AG04450 (cell line): ENCODE measurements at regions not wholly inside any gene's neighbourhood (a gene's known extent, or its start where the extent isn't known, plus 50 kb on each side); places are given as distances from the start of the nearest gene placed in this dataset.

Experiments used
- CTCF ChIA-PET: fragments of 300-600, 350-600 bp; formaldehyde crosslinking; extraction: SDS; loops from one replicate; lab custom pipeline; 2022; ENCODE audit warnings: antibody characterized with exemption, inconsistent platforms; lab: Charles Lee
- POLR2A ChIA-PET: fragments of 350-600 bp; formaldehyde crosslinking; extraction: SDS; loops from one replicate; lab custom pipeline; 2021; ENCODE audit warnings: antibody characterized with exemption, inconsistent platforms; lab: Yijun Ruan, JAX
- DNase-seq: peaks from one replicate; pipeline ENCODE4 v3.0.0-alpha.2; 2011; ENCODE audit warnings: low read depth, low spot score
- H3K27ac ChIP-seq: one replicate; pipeline ENCODE4 v1.5.1; 2012; ENCODE audit warnings: low read depth, low read length, control low read depth
- H3K27me3 ChIP-seq: one replicate; pipeline ENCODE4 v1.6.0; 2012; ENCODE audit warnings: low read length; ENCODE audit not compliant: control insufficient read depth, insufficient read depth
- H3K4me3 ChIP-seq: 2 replicates; pipeline ENCODE4 v1.5.1; 2011; ENCODE audit warnings: mild to moderate bottlenecking, low read depth, low read length, control low read depth
- H3K9me3 ChIP-seq: 2 replicates; pipeline ENCODE4 v1.5.1; 2012; ENCODE audit warnings: low read length; ENCODE audit not compliant: control insufficient read depth, insufficient read depth
- CTCF ChIP-seq: IDR thresholded peaks from 2 replicates; pipeline ENCODE4 v1.5.1; 2011; ENCODE audit warnings: low read depth, low read length, control low read depth, inconsistent platforms

GRCh38 chr4:164383058-164383357 is 370.9 kb upstream of the SMIM31 start:
- Histone ChIP-seq H3K27ac (no peak overlapping the region), H3K9me3 (peaks cover 14% of the 10 kb centered on the region), H3K4me3 (peak overlapping the region; percentile 47), H3K27me3 (no peaks in the 10 kb centered on the region)
- CTCF ChIA-PET: no interaction called here
- TF ChIP-seq CTCF: no peak
- DNase-seq: no peak
- POLR2A ChIA-PET: no interaction called here

- Histone ChIP-seq H3K4me3 (peak overlapping the region; percentile 47), H3K27ac (no peak overlapping the region), H3K27me3 (no peaks in the 10 kb centered on the region), H3K9me3 (peaks cover 14% of the 10 kb centered on the region)
- ChIA-PET CTCF (no interaction called here), POLR2A (no interaction called here)
- TF ChIP-seq CTCF: no peak
- DNase-seq: no peak
Measured at GRCh38 chr4:164383358-164384220, 370.3 kb upstream of the SMIM31 start.

GRCh38 chr4:164384416-164384815 is 369.5 kb upstream of the SMIM31 start:
- Histone ChIP-seq H3K27me3 (no peaks in the 10 kb centered on the region), H3K4me3 (no peak overlapping the region), H3K27ac (no peak overlapping the region), H3K9me3 (peaks cover 14% of the 10 kb centered on the region)
- no peak for DNase-seq
- CTCF ChIA-PET: no interaction called here
- POLR2A ChIA-PET: no interaction called here
- TF ChIP-seq CTCF: no peak

GRCh38 chr4:164396439-164396838 is 357.5 kb upstream of the SMIM31 start:
- Histone ChIP-seq H3K27me3 (no peaks in the 10 kb centered on the region), H3K4me3 (no peak overlapping the region), H3K9me3 (no peaks in the 10 kb centered on the region), H3K27ac (no peak overlapping the region)
- no peak for TF ChIP-seq CTCF
- CTCF ChIA-PET: no interaction called here
- DNase-seq: no peak
- POLR2A ChIA-PET: no interaction called here

- no peak for TF ChIP-seq CTCF
- DNase-seq: no peak
- CTCF ChIA-PET: no interaction called here
Measured at GRCh38 chr4:164402554-164402953, 351.4 kb upstream of the SMIM31 start.

More at GRCh38 chr4:164402554-164402953, 351.4 kb upstream of the SMIM31 start:
- no peak overlapping the region for H3K4me3 ChIP-seq
- H3K27me3 ChIP-seq: no peaks in the 10 kb centered on the region
- no peak overlapping the region for H3K27ac ChIP-seq
- no peaks in the 10 kb centered on the region for H3K9me3 ChIP-seq
- POLR2A ChIA-PET: no interaction called here
